GM19043 (cell line): ENCODE measurements at regions not wholly inside any gene's neighbourhood (a gene's known extent, or its start where the extent isn't known, plus 50 kb on each side); places are given as distances from the start of the nearest gene placed in this dataset.

Experiments
- ATAC-seq: cut with Tn5 transposase; IDR thresholded peaks from one replicate; pipeline ENCODE4 v1.9.1; 2021; ENCODE audit warnings: low read depth; ENCODE audit not compliant: unreplicated experiment

- peak; percentile 39 for ATAC-seq
These were observed 91.8 kb upstream of the TNC start for GRCh38 chr9:115209601-115210306.

DNA sequence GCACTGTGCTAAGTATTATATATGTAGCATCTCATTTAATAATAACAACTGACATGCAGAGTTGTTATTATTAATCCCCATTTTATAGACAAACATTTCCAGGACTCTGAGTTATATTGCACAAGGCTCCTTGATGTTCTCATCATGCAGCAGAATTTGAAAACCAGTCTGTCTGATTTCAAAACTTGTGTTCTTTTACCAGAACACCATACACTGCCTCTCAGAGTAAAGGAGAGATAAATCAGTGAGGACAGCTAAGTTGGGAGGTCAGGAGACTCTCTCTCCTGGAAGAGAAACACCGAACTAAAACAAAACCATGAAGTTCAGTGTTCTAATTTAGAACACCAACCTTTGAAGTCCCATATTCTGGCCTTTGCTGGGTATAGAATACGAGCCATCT lies 92.7 kb upstream of the TNC start:
- ATAC-seq: no peak

DNA sequence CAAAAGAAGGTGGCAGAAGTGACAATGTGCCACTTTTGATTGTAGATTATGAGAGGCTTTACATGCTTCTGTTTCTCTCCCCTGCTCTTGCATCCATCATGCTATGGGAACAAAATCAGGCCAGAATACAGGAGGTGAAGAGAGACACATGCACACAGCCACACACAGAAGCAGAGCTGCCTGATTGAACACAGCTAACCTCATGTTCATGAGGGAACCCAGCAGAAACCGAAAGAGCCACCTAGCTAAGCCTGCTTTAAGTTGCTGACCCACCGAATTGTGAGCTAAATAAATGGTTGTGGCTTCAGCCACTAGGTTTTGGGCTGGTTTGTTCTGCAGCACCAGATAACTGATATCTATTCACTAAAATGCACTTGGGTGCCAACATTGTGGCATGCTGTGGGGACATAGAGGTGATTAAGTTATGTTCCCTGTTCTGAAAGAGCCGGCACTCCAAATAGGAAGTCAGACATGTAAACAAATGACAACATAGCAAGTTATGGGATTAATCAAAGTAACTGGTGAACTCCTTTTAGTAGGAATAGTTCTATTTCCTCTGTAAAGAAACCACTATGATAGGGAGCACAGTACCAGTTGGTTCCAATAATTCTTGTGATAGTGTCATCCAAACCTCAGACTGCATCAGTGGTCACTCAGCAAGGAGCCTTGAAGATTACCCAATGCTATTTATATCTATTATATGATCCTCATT lies 93.6 kb upstream of the TNC start:
- peak; percentile 54 for ATAC-seq

DNA sequence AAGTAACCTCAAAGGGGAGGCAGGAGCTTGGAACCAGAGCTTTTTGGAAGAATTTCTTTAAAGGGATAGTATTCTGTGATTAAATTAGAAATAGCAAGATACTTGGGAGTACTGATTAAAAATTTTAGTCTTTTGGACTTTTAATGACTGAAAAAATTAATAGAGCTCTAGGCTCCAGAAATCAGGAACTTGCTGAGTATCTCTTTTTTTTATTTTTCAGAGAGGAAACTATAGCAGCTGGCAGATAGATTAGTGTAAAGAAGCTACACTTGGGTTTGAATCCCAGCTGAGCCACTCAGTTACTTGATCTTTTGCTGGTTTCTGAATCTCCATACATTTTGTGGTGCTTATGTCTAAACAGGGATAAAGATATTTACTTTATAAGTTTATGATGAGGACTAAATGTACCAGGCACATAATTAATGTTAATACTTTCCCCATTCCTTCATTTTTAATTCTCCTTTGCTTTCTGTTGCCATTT lies 94.2 kb upstream of the TNC start:
- ATAC-seq: no peak

GRCh38 chr9:115212832-115213231 lies 94.9 kb upstream of the TNC start:
- no peak for ATAC-seq

- no peak for ATAC-seq
These were observed 95.9 kb upstream of the TNC start for GRCh38 chr9:115213818-115214334.

DNA sequence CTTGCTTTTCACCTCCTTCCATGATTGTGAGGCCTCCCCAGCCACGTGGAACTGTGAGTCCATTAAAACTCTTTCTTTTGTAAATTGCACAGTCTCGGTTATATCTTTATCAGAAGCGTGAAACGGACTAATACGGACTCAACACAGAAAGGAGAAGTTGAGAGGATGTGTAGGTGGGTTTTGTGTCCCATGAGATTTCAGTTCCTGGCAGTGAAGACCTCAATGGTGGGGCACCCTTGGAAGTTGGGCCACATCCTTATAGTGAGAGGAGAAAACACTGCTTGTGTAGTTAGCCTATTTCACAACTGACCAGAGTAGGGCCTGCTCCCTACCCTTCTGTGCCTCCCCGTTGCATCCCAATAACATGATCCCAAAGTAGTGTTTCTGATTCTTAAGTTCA lies 98.9 kb upstream of the TNC start:
- ATAC-seq: no peak

- ATAC-seq: no peak
These were observed 102.5 kb upstream of the TNC start for GRCh38 chr9:115220319-115221005.

DNA sequence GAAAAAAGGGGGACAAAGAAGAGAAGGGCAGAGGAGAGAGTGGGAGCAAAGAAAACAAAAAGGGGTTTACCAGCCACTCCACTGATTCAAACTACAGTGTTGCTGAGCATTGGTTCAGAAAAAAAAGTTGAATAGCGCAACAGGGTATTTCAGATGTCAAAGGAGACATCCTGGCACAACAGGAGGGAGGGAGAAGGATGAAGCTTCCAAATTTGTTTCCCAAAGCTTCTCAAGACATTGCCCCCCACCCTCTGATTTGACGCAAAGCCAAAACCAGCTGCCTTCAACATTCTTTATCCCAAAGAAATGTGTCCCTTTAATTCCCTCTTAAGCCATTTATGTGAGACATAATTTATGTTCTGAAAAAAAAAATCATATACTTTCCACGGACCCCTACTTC lies 105.5 kb upstream of the TNC start:
- no peak for ATAC-seq

- no peak for ATAC-seq
These were observed 107.6 kb upstream of the TNC start for GRCh38 chr9:115225459-115226116.

DNA sequence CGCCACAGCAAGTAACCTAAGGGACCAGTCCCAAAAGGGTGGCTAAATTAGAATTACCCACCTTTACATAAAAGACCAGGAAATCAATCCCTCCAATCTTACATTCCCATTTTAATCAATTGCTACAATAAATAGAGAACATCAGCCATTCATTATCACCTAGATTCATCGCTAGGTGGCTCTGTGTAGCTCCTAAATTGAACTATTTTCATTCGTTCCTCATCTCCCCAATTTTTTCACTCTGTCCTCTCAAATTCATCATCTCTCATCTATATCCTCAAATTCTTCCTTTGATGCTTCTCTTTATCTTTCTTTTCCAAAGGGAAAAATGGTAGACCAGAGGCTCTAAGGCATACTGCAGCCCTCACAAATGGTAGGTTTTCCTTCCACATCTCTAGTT lies 108.2 kb upstream of the TNC start:
- ATAC-seq: no peak

DNA sequence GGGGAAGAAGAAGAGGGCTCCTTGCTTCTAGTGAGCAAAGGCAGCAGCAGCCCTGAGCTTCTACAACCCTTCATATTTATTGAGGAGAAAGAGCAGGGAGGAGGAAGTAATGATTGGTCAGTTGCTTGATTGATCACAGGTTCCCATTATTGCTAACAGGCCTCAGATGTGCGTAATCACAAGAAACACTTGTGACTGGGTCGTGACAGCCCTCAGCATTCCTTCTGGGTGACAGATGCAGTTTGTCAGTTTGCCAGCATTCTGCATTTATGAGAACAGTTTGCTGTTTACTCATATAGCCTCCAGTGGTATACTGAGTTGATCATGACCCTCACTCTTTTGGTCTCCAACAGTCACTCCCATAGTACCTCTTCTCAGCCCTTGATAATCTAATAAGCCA lies 111.5 kb upstream of the TNC start:
- ATAC-seq: no peak

DNA sequence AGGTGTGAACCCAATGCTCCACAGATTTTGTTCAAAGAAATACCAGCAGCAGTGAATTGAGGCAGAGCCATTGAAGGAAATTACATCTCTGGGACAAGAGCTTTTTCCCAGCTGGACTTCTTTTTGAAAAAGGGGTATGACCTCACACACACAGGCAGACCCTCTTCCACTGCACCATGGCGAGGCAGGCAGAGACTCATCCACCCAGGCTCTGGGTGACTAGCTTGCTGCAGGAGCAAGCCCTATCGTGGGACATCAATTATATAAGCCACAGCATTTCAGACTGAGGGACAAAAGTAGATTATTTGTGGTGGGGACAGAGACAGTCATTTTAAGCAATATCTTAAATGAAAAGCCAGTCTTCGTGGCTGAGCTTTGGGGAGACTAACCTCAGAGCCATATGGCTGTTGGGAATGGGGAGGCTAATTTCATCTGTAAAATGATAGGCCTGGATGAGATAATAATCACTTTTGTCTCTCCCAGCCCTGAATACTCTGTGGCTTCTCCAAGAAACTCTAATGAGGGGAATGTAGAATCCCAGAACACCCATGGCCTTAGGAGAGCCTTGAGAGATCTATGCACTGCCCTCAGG lies 113.1 kb upstream of the TNC start:
- no peak for ATAC-seq

GRCh38 chr9:115232181-115232774 lies 114.3 kb upstream of the TNC start:
- ATAC-seq: no peak

- peak; percentile 81 for ATAC-seq
These were observed 116.1 kb upstream of the TNC start for GRCh38 chr9:115234094-115234493.

GRCh38 chr9:115235221-115235620 lies 117.3 kb upstream of the TNC start:
- no peak for ATAC-seq

- no peak for ATAC-seq
These were observed 119.5 kb upstream of the TNC start for GRCh38 chr9:115237385-115237998.

GRCh38 chr9:115240676-115241075 lies 122.7 kb upstream of the TNC start:
- no peak for ATAC-seq

DNA sequence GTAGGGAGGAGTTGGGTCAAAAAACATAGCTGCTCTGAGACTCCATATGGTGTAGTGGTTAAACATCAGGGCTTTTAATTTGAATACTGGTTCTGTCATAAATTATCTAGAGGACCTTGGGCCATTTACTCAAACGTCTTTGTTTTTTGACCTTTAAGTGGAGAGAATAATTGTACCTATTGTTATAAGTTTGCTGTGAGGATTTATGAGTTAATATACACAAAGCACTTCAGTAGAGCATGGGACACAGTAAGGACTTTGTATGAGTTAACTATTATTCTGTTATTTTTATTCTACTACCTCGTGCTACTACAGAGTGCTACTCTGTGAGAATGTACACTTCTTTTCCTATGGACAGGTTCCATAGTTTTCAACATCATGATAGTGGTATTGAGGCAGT lies 123.7 kb upstream of the TNC start:
- ATAC-seq: no peak

- no peak for ATAC-seq
These were observed 131.5 kb upstream of the TNC start for GRCh38 chr9:115249488-115249887.
